B cell (primary cell): ENCODE measurements at regions not wholly inside any gene's neighbourhood (a gene's known extent, or its start where the extent isn't known, plus 50 kb on each side); places are given as distances from the start of the nearest gene placed in this dataset.

ENCODE experiments used
- ATAC-seq: fragments of 200-7000 bp; cut with Tn5 transposase; one replicate; pipeline ENCODE4 v1.10.0; 2021; ENCODE audit warnings: low read depth, mild to moderate bottlenecking, moderate number of reproducible peaks, moderate library complexity
- CTCF ChIA-PET: fragments of 350-600 bp; sonication (Branson Sonifier 250); formaldehyde crosslinking; loops from one replicate; lab custom pipeline; 2021; ENCODE audit warnings: antibody characterized with exemption, inconsistent platforms; lab: Charles Lee
- POLR2A ChIA-PET: fragments of 350-600 bp; sonication (Branson Sonifier 250); formaldehyde crosslinking; loops from one replicate; lab custom pipeline; 2021; ENCODE audit warnings: antibody characterized with exemption; lab: Charles Lee
- DNase-seq: peaks from one replicate; pipeline ENCODE4 v3.0.0; 2013
- H2AFZ ChIP-seq: 2 replicates; pipeline ENCODE4 v1.6.1; 2012; ENCODE audit warnings: mild to moderate bottlenecking, low read depth, low read length; ENCODE audit not compliant: insufficient read depth, poor library complexity, severe bottlenecking
- H3K27ac ChIP-seq, 2 donors: 1 replicate in 1 of 2; 2 replicates in 1 of 2; pipeline ENCODE4 v1.5.1; 2012 to 2013; ENCODE audit warnings: low read length in 2 of 2, mild to moderate bottlenecking in 2 of 2, moderate library complexity in 1 of 2
- H3K27me3 ChIP-seq, 4 experiments: fragments of 200-600 bp in 1 of 4; sonication (generic) in 1 of 4; replicated peaks in 1 of 4; 1 replicate in 2 of 4; 2 replicates in 2 of 4; pipeline versions ENCODE4 v1.6.1 to v1.7.0; 2013 to 2016; ENCODE audit warnings: low read length in 3 of 4, mild to moderate bottlenecking in 2 of 4, mixed read lengths in 1 of 4, moderate library complexity in 1 of 4; ENCODE audit not compliant: insufficient read depth in 4 of 4, control insufficient read depth in 3 of 4; ENCODE audit errors: control extremely low read depth in 1 of 4
- H3K36me3 ChIP-seq, 2 experiments: replicated peaks in 1 of 2; 1 replicate in 1 of 2; 2 replicates in 1 of 2; pipeline versions ENCODE4 v1.6.1 to v1.7.1; 2013; ENCODE audit warnings: low read length in 1 of 2; ENCODE audit not compliant: insufficient read depth in 2 of 2, control insufficient read depth in 1 of 2; ENCODE audit errors: control extremely low read depth in 1 of 2, extremely low read depth in 1 of 2
- H3K4me1 ChIP-seq, 2 donors: fragments of 200-600 bp in 1 of 2; sonication (generic) in 1 of 2; 1 replicate in 1 of 2; 2 replicates in 1 of 2; pipeline versions ENCODE4 v1.5.1 to v1.6.1; 2013 to 2017; ENCODE audit warnings: low read length in 2 of 2; ENCODE audit not compliant: control insufficient read depth in 2 of 2, insufficient read depth in 2 of 2
- H3K4me2 ChIP-seq: replicated peaks from 2 replicates; pipeline ENCODE3; 2012; ENCODE audit warnings: mild to moderate bottlenecking, low read depth, low read length; ENCODE audit not compliant: poor library complexity, severe bottlenecking
- H3K4me3 ChIP-seq, 5 experiments: fragments of 200-600 bp in 1 of 5; sonication (generic) in 1 of 5; 1 replicate in 3 of 5; 2 replicates in 2 of 5; pipeline versions ENCODE4 v1.5.1 to v1.7.0; 2011 to 2016; ENCODE audit warnings: low read length in 4 of 5, mild to moderate bottlenecking in 4 of 5, low read depth in 2 of 5, control low read depth in 1 of 5, moderate library complexity in 1 of 5; ENCODE audit not compliant: insufficient read depth in 1 of 5; ENCODE audit errors: control extremely low read depth in 1 of 5, extremely low read depth in 1 of 5
- H3K79me2 ChIP-seq: fragments of 200-600 bp; sonication (generic); one replicate; pipeline ENCODE4 v1.6.0; 2016; ENCODE audit warnings: low read length; ENCODE audit not compliant: control insufficient read depth, insufficient read depth
- H3K9ac ChIP-seq: fragments of 200-600 bp; sonication (generic); 2 replicates; pipeline ENCODE4 v1.6.1; 2017; ENCODE audit warnings: mild to moderate bottlenecking, low read length, moderate library complexity
- H3K9me3 ChIP-seq, 3 donors: one replicate each; pipeline versions ENCODE4 v1.6.1 to v1.7.1; 2013; ENCODE audit warnings: low read length in 2 of 3; ENCODE audit not compliant: control insufficient read depth in 2 of 3, insufficient read depth in 1 of 3; ENCODE audit errors: control extremely low read depth in 1 of 3
- H4K20me1 ChIP-seq: 2 replicates; pipeline ENCODE4 v1.6.0; 2012; ENCODE audit warnings: mild to moderate bottlenecking, low read length; ENCODE audit not compliant: insufficient read depth, control insufficient read depth, poor library complexity, severe bottlenecking
- H3K27ac Mint-ChIP-seq: one replicate; pipeline ENCODE4 v1.8.0; 2021; ENCODE audit warnings: mixed read lengths
- H3K27me3 Mint-ChIP-seq: one replicate; pipeline ENCODE4 v1.8.0; 2021; ENCODE audit warnings: mixed read lengths
- H3K4me1 Mint-ChIP-seq: one replicate; pipeline ENCODE4 v1.8.0; 2021; ENCODE audit warnings: mixed read lengths
- H3K4me3 Mint-ChIP-seq: one replicate; pipeline ENCODE4 v1.8.0; 2021; ENCODE audit warnings: mixed read lengths
- H3K9me3 Mint-ChIP-seq: one replicate; pipeline ENCODE4 v1.8.0; 2022; ENCODE audit warnings: mixed read lengths; ENCODE audit not compliant: insufficient read depth
- CTCF ChIP-seq: fragments of 200-600 bp; IDR thresholded peaks from one replicate; pipeline ENCODE4 v1.8.0; 2022; ENCODE audit warnings: antibody characterized with exemption, mild to moderate bottlenecking
- EZH2 ChIP-seq: IDR thresholded peaks from 2 replicates; pipeline ENCODE4 v1.6.1; 2012; ENCODE audit warnings: borderline replicate concordance, low read depth, mild to moderate bottlenecking, moderate library complexity, low read length; ENCODE audit not compliant: insufficient read depth, poor library complexity, severe bottlenecking
- WGBS: methylation state at CpG from one replicate; pipeline ENCODE4 v1.1.5; 2013; ENCODE audit warnings: missing lambda C conversion rate; ENCODE audit not compliant: insufficient coverage; 5-methylcytosine and 5-hydroxymethylcytosine counted together
- intact Hi-C: fragments of 100-400 bp; cut with micrococcal nuclease; formaldehyde crosslinking; loops from one replicate; pipeline ENCODE4 v1.10.0; 2022

GRCh38 chr5:18142831-18143230, 508.6 kb downstream of the TAF11L14 start:
- no peak for TF ChIP-seq EZH2
- TF ChIP-seq CTCF, result no peak
- Histone ChIP-seq H3K27ac (no peak overlapping the region), H3K36me3 (no peaks in the 10 kb centered on the region), H3K4me1 (no peaks in the 10 kb centered on the region), H2AFZ (no peak overlapping the region), H4K20me1 (no peaks in the 10 kb centered on the region), H3K27me3 (no peaks in the 10 kb centered on the region), H3K9me3 (peaks cover 1 to 7% (median 3%) of the 10 kb centered on the region in 3 donors), H3K4me2 (no peak overlapping the region), H3K79me2 (no peaks in the 10 kb centered on the region), H3K9ac (no peak overlapping the region), H3K4me3 (no peak overlapping the region)
- ChIA-PET POLR2A (no interaction called here), CTCF (no interaction called here)
- intact Hi-C loops, result no loop called here
- no peaks in the 10 kb centered on the region for H3K4me1 Mint-ChIP-seq
- no peak for DNase-seq
- H3K27ac Mint-ChIP-seq, result no peak overlapping the region
- H3K9me3 Mint-ChIP-seq, result no peaks in the 10 kb centered on the region
- no peaks in the 10 kb centered on the region for H3K27me3 Mint-ChIP-seq
- WGBS, result no CpG with 5 or more reads among the region's 1 CpG
- ATAC-seq, result no peak
- H3K4me3 Mint-ChIP-seq, result no peak overlapping the region

- TF ChIP-seq EZH2, result no peak
- TF ChIP-seq CTCF, result no peak
- Histone ChIP-seq H3K27ac (no peak overlapping the region), H3K4me1 (no peaks in the 10 kb centered on the region), H3K79me2 (no peaks in the 10 kb centered on the region), H3K4me3 (no peak overlapping the region), H3K27me3 (no peaks in the 10 kb centered on the region), H4K20me1 (no peaks in the 10 kb centered on the region), H2AFZ (no peak overlapping the region), H3K9me3 (no peaks in the 10 kb centered on the region), H3K9ac (no peak overlapping the region), H3K36me3 (no peaks in the 10 kb centered on the region), H3K4me2 (no peak overlapping the region)
- no peaks in the 10 kb centered on the region for H3K27me3 Mint-ChIP-seq
- H3K9me3 Mint-ChIP-seq, result peaks cover 2% of the 10 kb centered on the region
- ATAC-seq (no peak), DNase-seq (no peak)
- POLR2A ChIA-PET, result no interaction called here
- no CpG with 5 or more reads among the region's 2 CpGs for WGBS
- H3K4me3 Mint-ChIP-seq, result no peak overlapping the region
- CTCF ChIA-PET, result no interaction called here
- no peak overlapping the region for H3K27ac Mint-ChIP-seq
- H3K4me1 Mint-ChIP-seq, result no peaks in the 10 kb centered on the region
- intact Hi-C loops, result no loop called here
These were observed 518.4 kb downstream of the TAF11L14 start for GRCh38 chr5:18152671-18153070.
